GM12891 (cell line): ENCODE measurements at regions not wholly inside any gene's neighbourhood (a gene's known extent, or its start where the extent isn't known, plus 50 kb on each side); places are given as distances from the start of the nearest gene placed in this dataset.

ENCODE experiments used
- PAX5 ChIP-seq: IDR thresholded peaks from 2 replicates; pipeline ENCODE4 v1.6.1; 2011; ENCODE audit warnings: low read length, moderate library complexity, mild to moderate bottlenecking; ENCODE audit not compliant: insufficient read depth, severe bottlenecking
- POLR2A ChIP-seq: IDR thresholded peaks from 2 replicates; pipeline ENCODE4 v1.6.1; 2011; ENCODE audit warnings: low read depth, low read length, control low read depth
- POLR2AphosphoS5 ChIP-seq: IDR thresholded peaks from 2 replicates; pipeline ENCODE4 v1.6.1; 2011; ENCODE audit warnings: low read depth, low read length, control low read depth
- POU2F2 ChIP-seq: IDR thresholded peaks from 2 replicates; pipeline ENCODE4 v1.6.1; 2011; ENCODE audit warnings: low read depth, mild to moderate bottlenecking, control low read depth, low read length, moderate library complexity
- SPI1 ChIP-seq: IDR thresholded peaks from 2 replicates; pipeline ENCODE4 v1.6.1; 2011; ENCODE audit warnings: low read depth, low read length, control low read depth
- TAF1 ChIP-seq: IDR thresholded peaks from 2 replicates; pipeline ENCODE4 v1.6.1; 2011; ENCODE audit warnings: low read depth, low read length, control low read depth

DNA sequence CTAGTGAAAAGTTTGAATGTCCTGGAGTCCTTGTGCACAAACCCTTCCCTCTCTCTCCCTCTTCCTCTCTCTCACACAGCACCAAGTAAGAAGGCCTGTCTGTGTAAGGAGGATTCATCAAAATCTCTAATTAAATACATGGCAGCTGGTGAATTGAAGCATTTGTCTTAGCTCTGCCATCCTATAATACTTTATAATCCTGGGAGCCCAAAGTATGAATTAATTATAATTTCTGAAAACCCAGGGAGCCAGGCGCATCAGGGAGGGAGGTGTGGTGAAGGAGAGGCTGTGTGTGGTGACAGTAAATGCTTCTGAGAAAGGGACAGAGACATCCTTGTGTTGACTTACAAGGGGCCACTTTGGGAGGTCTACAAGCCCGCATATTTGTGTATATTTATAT, 691.4 kb upstream of the EEF2KMT start:
- TF ChIP-seq POLR2A (no peak), SPI1 (no peak), POLR2AphosphoS5 (no peak), TAF1 (no peak), POU2F2 (no peak), PAX5 (no peak)
